Activated CD8-positive, alpha-beta T cell treated with anti-CD3 and anti-CD28 coated beads for 36 hours (primary cell): ENCODE measurements at regions not wholly inside any gene's neighbourhood (a gene's known extent, or its start where the extent isn't known, plus 50 kb on each side); places are given as distances from the start of the nearest gene placed in this dataset.
"Not testable (repeated sequence)": the region's sequence is repeated elsewhere in the genome, so short reads cannot be mapped to it uniquely, and the experiment has no call there.

Experiments used
- ATAC-seq: fragments of 200-7000 bp; cut with Tn5 transposase; one replicate; pipeline ENCODE4 v1.10.0; 2021; ENCODE audit warnings: mild to moderate bottlenecking, moderate library complexity
- CTCF ChIA-PET: fragments of 350-600 bp; sonication (Branson Sonifier 250); formaldehyde crosslinking; loops from one replicate; lab custom pipeline; 2021; ENCODE audit warnings: antibody characterized with exemption; lab: Charles Lee
- POLR2A ChIA-PET: fragments of 350-600 bp; sonication (Branson Sonifier 250); formaldehyde crosslinking; loops from one replicate; lab custom pipeline; 2021; ENCODE audit warnings: antibody characterized with exemption; lab: Charles Lee
- DNase-seq: peaks from one replicate; pipeline ENCODE4 v3.0.0-alpha.2; 2020
- H3K27ac Mint-ChIP-seq: one replicate; pipeline ENCODE4 v1.8.0; 2021; ENCODE audit warnings: mild to moderate bottlenecking, mixed read lengths
- H3K27me3 Mint-ChIP-seq: one replicate; pipeline ENCODE4 v1.8.0; 2021; ENCODE audit warnings: mixed read lengths
- H3K36me3 Mint-ChIP-seq: one replicate; pipeline ENCODE4 v1.8.0; 2021; ENCODE audit warnings: low read depth, mixed read lengths
- H3K4me1 Mint-ChIP-seq: one replicate; pipeline ENCODE4 v1.8.0; 2021; ENCODE audit warnings: low read depth, mixed read lengths
- H3K4me3 Mint-ChIP-seq: one replicate; pipeline ENCODE4 v1.8.0; 2021; ENCODE audit warnings: mild to moderate bottlenecking, moderate library complexity, mixed read lengths
- H3K9me3 Mint-ChIP-seq: one replicate; pipeline ENCODE4 v1.8.0; 2021; ENCODE audit warnings: mixed read lengths
- intact Hi-C: fragments of 100-400 bp; cut with micrococcal nuclease; formaldehyde crosslinking; loops from one replicate; pipeline ENCODE4 v1.10.0; 2022
- TF ChIP-seq, protein P1 (sequence below): fragments of 200-600 bp; IDR thresholded peaks from one replicate; pipeline ENCODE4 v1.8.0; 2022; ENCODE audit warnings: antibody characterized with exemption, mild to moderate bottlenecking

DNA sequence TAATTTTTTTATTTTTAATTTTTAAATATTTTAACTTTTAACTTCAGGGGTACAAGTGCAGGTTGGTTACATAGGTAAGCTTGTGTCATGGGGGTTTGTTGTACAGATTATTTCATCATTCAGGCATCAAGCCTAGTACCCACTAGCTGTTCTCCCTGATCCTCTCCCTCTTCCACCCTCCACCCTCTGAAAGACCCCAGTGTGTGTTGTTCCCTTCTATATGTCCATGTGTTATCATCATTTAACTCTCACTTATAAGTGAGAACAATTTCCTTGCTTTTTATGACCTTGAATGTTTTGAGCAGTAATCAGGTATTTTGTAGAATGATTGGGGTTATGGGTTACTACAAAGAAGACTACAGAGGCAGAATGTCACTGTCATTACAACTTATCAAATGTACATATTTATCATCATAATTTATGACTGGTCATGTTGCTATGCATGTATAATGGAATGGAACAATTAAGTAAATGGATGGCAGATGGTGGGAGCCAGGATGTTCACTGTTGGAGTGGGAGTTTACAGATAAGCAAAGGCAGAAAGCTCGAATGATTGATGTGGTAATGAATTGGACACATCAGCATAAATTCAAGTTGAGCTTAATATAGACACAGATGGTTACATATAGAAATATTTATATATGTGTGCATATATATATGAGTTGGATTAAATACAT is 563.8 kb upstream of the ROBO1 start:
- H3K36me3 Mint-ChIP-seq: no peaks in the 10 kb centered on the region
- TF ChIP-seq, protein P1, sequence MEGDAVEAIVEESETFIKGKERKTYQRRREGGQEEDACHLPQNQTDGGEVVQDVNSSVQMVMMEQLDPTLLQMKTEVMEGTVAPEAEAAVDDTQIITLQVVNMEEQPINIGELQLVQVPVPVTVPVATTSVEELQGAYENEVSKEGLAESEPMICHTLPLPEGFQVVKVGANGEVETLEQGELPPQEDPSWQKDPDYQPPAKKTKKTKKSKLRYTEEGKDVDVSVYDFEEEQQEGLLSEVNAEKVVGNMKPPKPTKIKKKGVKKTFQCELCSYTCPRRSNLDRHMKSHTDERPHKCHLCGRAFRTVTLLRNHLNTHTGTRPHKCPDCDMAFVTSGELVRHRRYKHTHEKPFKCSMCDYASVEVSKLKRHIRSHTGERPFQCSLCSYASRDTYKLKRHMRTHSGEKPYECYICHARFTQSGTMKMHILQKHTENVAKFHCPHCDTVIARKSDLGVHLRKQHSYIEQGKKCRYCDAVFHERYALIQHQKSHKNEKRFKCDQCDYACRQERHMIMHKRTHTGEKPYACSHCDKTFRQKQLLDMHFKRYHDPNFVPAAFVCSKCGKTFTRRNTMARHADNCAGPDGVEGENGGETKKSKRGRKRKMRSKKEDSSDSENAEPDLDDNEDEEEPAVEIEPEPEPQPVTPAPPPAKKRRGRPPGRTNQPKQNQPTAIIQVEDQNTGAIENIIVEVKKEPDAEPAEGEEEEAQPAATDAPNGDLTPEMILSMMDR: no peak
- no peak for ATAC-seq
- H3K9me3 Mint-ChIP-seq: peaks cover 7% of the 10 kb centered on the region
- no peak overlapping the region for H3K27ac Mint-ChIP-seq
- no peaks in the 10 kb centered on the region for H3K4me1 Mint-ChIP-seq
- DNase-seq: no peak
- ChIA-PET POLR2A (no interaction called here), CTCF (no interaction called here)
- H3K4me3 Mint-ChIP-seq: no peak overlapping the region
- intact Hi-C loops: no loop called here
- H3K27me3 Mint-ChIP-seq: no peaks in the 10 kb centered on the region

DNA sequence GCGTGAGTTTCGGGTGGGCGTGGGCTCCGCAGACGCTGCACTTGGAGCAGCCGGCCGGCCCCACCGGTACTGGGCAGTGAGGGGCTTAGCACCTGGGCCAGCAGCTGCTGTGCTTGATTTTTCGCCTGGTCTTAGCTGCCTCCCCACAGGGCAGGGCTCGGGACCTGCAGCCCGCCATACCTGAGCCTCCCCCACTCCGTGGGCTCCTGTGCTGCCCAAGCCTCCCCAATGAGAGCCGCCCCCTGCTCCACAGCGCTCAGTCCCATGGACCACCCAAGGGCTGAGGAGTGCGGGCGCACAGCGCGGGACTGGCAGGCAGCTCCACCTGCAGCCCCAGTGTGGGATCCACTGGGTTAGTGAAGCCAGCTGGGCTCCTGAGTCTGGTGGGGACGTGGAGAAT is 546.7 kb upstream of the ROBO1 start:
- CTCF ChIA-PET, H3K4me1 Mint-ChIP-seq, intact Hi-C loops, DNase-seq, ATAC-seq, POLR2A ChIA-PET, H3K27me3 Mint-ChIP-seq, H3K27ac Mint-ChIP-seq, H3K36me3 Mint-ChIP-seq, H3K4me3 Mint-ChIP-seq: not testable (repeated sequence)
- peaks cover 21% of the 10 kb centered on the region for H3K9me3 Mint-ChIP-seq

- ATAC-seq: no peak
- no peak for DNase-seq
- Mint-ChIP-seq H3K9me3 (peaks cover 15% of the 10 kb centered on the region), H3K36me3 (no peaks in the 10 kb centered on the region), H3K27ac (no peak overlapping the region), H3K27me3 (no peaks in the 10 kb centered on the region), H3K4me1 (no peaks in the 10 kb centered on the region), H3K4me3 (no peak overlapping the region)
- ChIA-PET CTCF (no interaction called here), POLR2A (no interaction called here)
- intact Hi-C loops: no loop called here
- TF ChIP-seq, protein P1: no peak
These were observed 540.8 kb upstream of the ROBO1 start for GRCh38 chr3:80308637-80309036.

- H3K4me3 Mint-ChIP-seq: no peak overlapping the region
- CTCF ChIA-PET: no interaction called here
- H3K4me1 Mint-ChIP-seq: no peaks in the 10 kb centered on the region
- intact Hi-C loops: no loop called here
- POLR2A ChIA-PET: no interaction called here
- H3K9me3 Mint-ChIP-seq: peaks cover 12% of the 10 kb centered on the region
- H3K36me3 Mint-ChIP-seq: no peaks in the 10 kb centered on the region
- H3K27me3 Mint-ChIP-seq: no peaks in the 10 kb centered on the region
- DNase-seq (no peak), ATAC-seq (no peak)
- TF ChIP-seq, protein P1: no peak
- H3K27ac Mint-ChIP-seq: no peak overlapping the region
These were observed 540.0 kb upstream of the ROBO1 start for GRCh38 chr3:80307844-80308243.

- ATAC-seq: no peak
These were observed 529.9 kb upstream of the ROBO1 start for GRCh38 chr3:80297720-80298119.

More at GRCh38 chr3:80297720-80298119, 529.9 kb upstream of the ROBO1 start:
- intact Hi-C loops: no loop called here
- Mint-ChIP-seq H3K36me3 (no peaks in the 10 kb centered on the region), H3K27ac (no peak overlapping the region), H3K4me3 (no peak overlapping the region), H3K4me1 (no peaks in the 10 kb centered on the region), H3K9me3 (peaks cover 5% of the 10 kb centered on the region), H3K27me3 (no peaks in the 10 kb centered on the region)
- ChIA-PET POLR2A (no interaction called here), CTCF (no interaction called here)
- TF ChIP-seq, protein P1: no peak
- DNase-seq: no peak
